Type B pancreatic cell (in vitro differentiated cells): ENCODE measurements at regions not wholly inside any gene's neighbourhood (a gene's known extent, or its start where the extent isn't known, plus 50 kb on each side); places are given as distances from the start of the nearest gene placed in this dataset.

Experiments
- DNase-seq: peaks from one replicate; pipeline ENCODE4 v3.0.0; 2021; ENCODE audit warnings: mixed read lengths; ENCODE audit not compliant: unreplicated experiment; ENCODE audit errors: extremely low spot score
- H3K27ac Mint-ChIP-seq: 2 replicates; pipeline ENCODE4 v1.8.0; 2021; ENCODE audit warnings: mild to moderate bottlenecking, mixed read lengths
- H3K27me3 Mint-ChIP-seq: 2 replicates; pipeline ENCODE4 v1.8.0; 2021; ENCODE audit warnings: mixed read lengths
- H3K36me3 Mint-ChIP-seq: 2 replicates; pipeline ENCODE4 v1.8.0; 2021; ENCODE audit warnings: mixed read lengths
- H3K4me1 Mint-ChIP-seq: one replicate; pipeline ENCODE4 v1.8.0; 2021; ENCODE audit warnings: mixed read lengths; ENCODE audit not compliant: unreplicated experiment
- H3K4me3 Mint-ChIP-seq: 2 replicates; pipeline ENCODE4 v1.8.0; 2021; ENCODE audit warnings: mild to moderate bottlenecking, mixed read lengths
- H3K9me3 Mint-ChIP-seq: 2 replicates; pipeline ENCODE4 v1.8.0; 2021; ENCODE audit warnings: mixed read lengths
- TF ChIP-seq, protein P1 (sequence below): fragments of 200-600 bp; sonication (generic); conservative IDR thresholded peaks from 2 replicates; pipeline ENCODE4 v1.5.0; 2021; ENCODE audit warnings: antibody characterized with exemption, mild to moderate bottlenecking

DNA sequence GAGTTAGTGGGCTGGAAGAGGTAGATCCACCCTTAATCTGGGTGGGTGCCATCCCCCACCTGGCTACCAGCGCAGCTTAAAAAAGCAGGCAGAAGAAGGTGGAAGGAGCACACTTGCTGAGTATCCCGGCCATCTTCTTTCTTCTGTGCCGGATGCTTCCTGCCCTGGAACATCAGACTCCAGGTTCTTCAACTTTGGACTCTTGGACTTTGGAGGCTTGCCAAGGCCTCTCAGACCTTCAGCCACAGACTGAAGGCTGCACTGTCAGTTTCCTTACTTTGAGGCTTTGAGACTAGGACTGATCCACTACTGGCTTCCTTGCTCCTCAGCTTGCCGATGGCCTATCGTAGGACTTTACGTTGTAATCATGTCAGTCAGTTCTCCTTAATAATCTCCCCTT, 127.6 kb upstream of the GPC6 start:
- TF ChIP-seq, protein P1, sequence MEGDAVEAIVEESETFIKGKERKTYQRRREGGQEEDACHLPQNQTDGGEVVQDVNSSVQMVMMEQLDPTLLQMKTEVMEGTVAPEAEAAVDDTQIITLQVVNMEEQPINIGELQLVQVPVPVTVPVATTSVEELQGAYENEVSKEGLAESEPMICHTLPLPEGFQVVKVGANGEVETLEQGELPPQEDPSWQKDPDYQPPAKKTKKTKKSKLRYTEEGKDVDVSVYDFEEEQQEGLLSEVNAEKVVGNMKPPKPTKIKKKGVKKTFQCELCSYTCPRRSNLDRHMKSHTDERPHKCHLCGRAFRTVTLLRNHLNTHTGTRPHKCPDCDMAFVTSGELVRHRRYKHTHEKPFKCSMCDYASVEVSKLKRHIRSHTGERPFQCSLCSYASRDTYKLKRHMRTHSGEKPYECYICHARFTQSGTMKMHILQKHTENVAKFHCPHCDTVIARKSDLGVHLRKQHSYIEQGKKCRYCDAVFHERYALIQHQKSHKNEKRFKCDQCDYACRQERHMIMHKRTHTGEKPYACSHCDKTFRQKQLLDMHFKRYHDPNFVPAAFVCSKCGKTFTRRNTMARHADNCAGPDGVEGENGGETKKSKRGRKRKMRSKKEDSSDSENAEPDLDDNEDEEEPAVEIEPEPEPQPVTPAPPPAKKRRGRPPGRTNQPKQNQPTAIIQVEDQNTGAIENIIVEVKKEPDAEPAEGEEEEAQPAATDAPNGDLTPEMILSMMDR, result no peak
- DNase-seq, result no peak
- H3K9me3 Mint-ChIP-seq, result peaks cover 8% of the 10 kb centered on the region
- H3K4me1 Mint-ChIP-seq, result no peaks in the 10 kb centered on the region
- H3K4me3 Mint-ChIP-seq, result no peak overlapping the region
- H3K36me3 Mint-ChIP-seq, result no peaks in the 10 kb centered on the region
- no peak overlapping the region for H3K27ac Mint-ChIP-seq
- no peaks in the 10 kb centered on the region for H3K27me3 Mint-ChIP-seq

DNA sequence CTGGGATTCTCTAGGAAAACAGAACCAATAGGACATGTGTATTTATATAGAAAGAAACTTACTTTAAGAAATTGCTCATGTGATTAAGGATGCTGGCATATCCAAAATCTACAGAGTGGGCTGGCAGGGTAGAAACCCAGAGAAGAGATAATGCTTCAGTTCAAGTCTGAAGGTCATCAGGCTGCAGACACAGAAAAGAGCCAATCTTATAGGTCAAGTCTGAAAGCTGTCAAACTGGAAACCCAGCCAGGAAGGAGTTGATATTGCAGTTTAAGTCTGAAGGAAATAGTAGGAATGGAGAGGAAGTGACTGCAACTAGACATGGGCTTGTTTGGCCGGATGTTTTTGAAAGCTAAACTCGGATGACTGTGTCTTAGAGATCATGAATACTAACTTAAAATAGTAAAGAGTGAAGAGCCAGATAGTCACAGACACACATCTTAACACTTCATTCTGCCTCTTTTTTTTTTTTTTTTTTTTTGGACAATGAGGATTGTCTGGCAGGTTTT, 125.3 kb upstream of the GPC6 start:
- Mint-ChIP-seq H3K4me3 (no peak overlapping the region), H3K27ac (no peak overlapping the region)

DNA sequence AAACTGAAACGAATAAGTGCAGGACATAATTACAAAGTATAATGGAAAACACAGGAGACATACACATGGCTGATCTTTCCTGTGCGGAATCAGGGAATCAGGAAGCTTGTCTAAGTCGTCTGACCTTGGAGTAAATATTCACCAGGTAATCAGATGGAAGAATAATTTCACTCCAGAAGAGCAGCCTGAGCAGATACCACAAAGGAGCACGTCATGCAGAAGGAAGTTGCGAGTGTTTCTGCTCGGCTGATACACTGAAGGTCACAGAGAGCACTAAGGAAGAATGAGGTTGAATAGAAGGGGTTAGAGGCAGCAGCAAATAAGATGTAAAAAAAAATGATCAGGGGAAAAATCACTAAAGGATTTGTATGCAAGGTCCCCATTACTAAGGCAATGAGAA, 122.3 kb upstream of the GPC6 start:
- H3K27ac Mint-ChIP-seq, result no peak overlapping the region
- H3K9me3 Mint-ChIP-seq, result peaks cover 2% of the 10 kb centered on the region
- no peaks in the 10 kb centered on the region for H3K4me1 Mint-ChIP-seq
- H3K36me3 Mint-ChIP-seq, result no peaks in the 10 kb centered on the region
- no peak overlapping the region for H3K4me3 Mint-ChIP-seq
- TF ChIP-seq, protein P1, result no peak
- no peaks in the 10 kb centered on the region for H3K27me3 Mint-ChIP-seq
- no peak for DNase-seq

More for the DNA sequence above, 125.3 kb upstream of the GPC6 start:
- no peaks in the 10 kb centered on the region for H3K4me1 Mint-ChIP-seq
- TF ChIP-seq, protein P1, result no peak
- H3K36me3 Mint-ChIP-seq, result no peaks in the 10 kb centered on the region
- H3K9me3 Mint-ChIP-seq, result peaks cover 8% of the 10 kb centered on the region
- no peak for DNase-seq
- H3K27me3 Mint-ChIP-seq, result no peaks in the 10 kb centered on the region

DNA sequence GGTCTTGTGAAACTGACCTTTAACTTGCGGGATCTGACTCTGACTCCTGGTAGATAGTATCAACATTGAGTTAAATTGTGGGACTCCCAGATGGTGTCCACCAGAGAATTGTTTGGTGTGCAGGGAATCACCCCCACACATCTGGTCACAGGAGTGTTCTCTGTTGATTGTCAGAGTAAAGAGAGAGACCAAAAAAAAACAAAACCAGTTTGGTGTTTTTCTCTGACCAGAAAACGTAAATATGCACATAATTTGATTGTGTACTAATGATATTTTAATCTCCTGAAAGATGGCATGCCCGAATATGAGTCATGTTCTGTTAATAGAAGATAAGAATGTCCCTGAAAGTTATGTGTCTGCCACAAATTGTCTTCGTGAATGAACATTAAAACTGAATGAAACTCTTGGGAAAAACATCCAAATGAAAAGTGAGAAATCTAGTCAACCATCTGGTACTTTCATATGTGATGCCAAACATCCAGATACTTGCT, 118.5 kb upstream of the GPC6 start:
- H3K4me3 Mint-ChIP-seq, result no peak overlapping the region
- H3K4me1 Mint-ChIP-seq, result no peaks in the 10 kb centered on the region
- DNase-seq, result no peak
- no peaks in the 10 kb centered on the region for H3K27me3 Mint-ChIP-seq
- no peak overlapping the region for H3K27ac Mint-ChIP-seq
- H3K9me3 Mint-ChIP-seq, result no peaks in the 10 kb centered on the region
- H3K36me3 Mint-ChIP-seq, result no peaks in the 10 kb centered on the region
- TF ChIP-seq, protein P1, result no peak

DNA sequence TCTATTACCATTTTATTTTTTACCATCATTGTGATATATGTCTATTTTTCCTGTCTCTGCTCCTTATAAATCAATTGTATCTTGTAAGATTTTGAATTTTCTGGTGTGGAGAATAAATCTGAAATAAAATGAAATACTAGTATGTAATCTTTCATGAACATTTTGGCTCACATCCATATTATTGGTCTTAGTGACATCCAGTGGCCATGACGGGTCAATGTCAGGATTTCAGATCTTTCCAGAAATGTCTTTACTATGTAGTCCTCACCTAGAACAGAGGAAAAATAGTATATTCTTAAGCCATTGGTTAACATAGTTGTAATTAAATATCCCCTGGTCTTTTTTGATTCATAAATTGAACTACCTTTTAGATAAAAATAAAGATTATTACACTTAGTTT, 109.8 kb upstream of the GPC6 start:
- H3K9me3 Mint-ChIP-seq, result no peaks in the 10 kb centered on the region

More for the DNA sequence above, 109.8 kb upstream of the GPC6 start:
- H3K27me3 Mint-ChIP-seq, result peaks cover 4% of the 10 kb centered on the region
- H3K36me3 Mint-ChIP-seq, result no peaks in the 10 kb centered on the region
- DNase-seq, result no peak
- H3K4me3 Mint-ChIP-seq, result no peak overlapping the region
- TF ChIP-seq, protein P1, result peak; percentile 60
- no peak overlapping the region for H3K27ac Mint-ChIP-seq
- no peaks in the 10 kb centered on the region for H3K4me1 Mint-ChIP-seq
